Mesothelial cell of epicardium (in vitro differentiated cells): ENCODE measurements at regions not wholly inside any gene's neighbourhood (a gene's known extent, or its start where the extent isn't known, plus 50 kb on each side); places are given as distances from the start of the nearest gene placed in this dataset.
"Not testable (repeated sequence)": the region's sequence is repeated elsewhere in the genome, so short reads cannot be mapped to it uniquely, and the experiment has no call there.

ENCODE experiments used
- DNase-seq, 2 experiments: peaks; one replicate each; pipeline ENCODE4 v3.0.0; 2021; ENCODE audit warnings: low spot score in 2 of 2; ENCODE audit not compliant: unreplicated experiment in 2 of 2
- H3K27ac Mint-ChIP-seq: 2 replicates; pipeline ENCODE4 v1.8.0; 2021; ENCODE audit warnings: mixed read lengths
- H3K27me3 Mint-ChIP-seq: 2 replicates; pipeline ENCODE4 v1.8.0; 2021; ENCODE audit warnings: low read depth, mixed read lengths
- H3K36me3 Mint-ChIP-seq: 2 replicates; pipeline ENCODE4 v1.8.0; 2021; ENCODE audit warnings: mixed read lengths
- H3K4me1 Mint-ChIP-seq: 2 replicates; pipeline ENCODE4 v1.8.0; 2021; ENCODE audit warnings: mixed read lengths
- H3K4me3 Mint-ChIP-seq: 2 replicates; pipeline ENCODE4 v1.8.0; 2021; ENCODE audit warnings: mild to moderate bottlenecking, moderate library complexity, mixed read lengths
- H3K9me3 Mint-ChIP-seq: 2 replicates; pipeline ENCODE4 v1.8.0; 2021; ENCODE audit warnings: mixed read lengths
- TF ChIP-seq, protein P1 (sequence below): fragments of 200-600 bp; sonication (generic); IDR thresholded peaks from one replicate; pipeline ENCODE4 v1.5.0; 2021; ENCODE audit warnings: antibody characterized with exemption; ENCODE audit not compliant: unreplicated experiment

DNA sequence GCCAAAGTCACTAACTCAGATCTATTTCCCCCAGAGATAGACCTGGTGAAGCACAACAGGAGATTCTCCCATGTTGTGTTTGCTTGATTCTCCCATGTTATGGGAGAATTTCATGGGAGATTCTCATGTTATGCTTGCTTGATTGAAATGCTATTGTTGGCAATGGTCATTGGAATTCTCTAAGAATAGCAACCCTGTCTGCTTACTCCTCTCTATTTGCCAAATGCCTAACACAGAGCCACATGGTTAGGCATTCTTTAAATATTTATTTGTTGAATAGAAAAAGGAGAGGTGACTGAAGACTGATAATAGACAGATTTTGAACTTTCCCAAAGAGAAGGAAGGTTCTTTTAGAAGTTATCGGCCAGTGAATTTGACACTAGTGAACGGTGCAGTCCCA is 111.5 kb upstream of the MPHOSPH6 start:
- Mint-ChIP-seq H3K4me1 (no peaks in the 10 kb centered on the region), H3K4me3 (no peak overlapping the region), H3K27me3 (peaks cover 56% of the 10 kb centered on the region), H3K9me3 (no peaks in the 10 kb centered on the region), H3K36me3 (no peaks in the 10 kb centered on the region), H3K27ac (no peak overlapping the region)
- TF ChIP-seq, protein P1, sequence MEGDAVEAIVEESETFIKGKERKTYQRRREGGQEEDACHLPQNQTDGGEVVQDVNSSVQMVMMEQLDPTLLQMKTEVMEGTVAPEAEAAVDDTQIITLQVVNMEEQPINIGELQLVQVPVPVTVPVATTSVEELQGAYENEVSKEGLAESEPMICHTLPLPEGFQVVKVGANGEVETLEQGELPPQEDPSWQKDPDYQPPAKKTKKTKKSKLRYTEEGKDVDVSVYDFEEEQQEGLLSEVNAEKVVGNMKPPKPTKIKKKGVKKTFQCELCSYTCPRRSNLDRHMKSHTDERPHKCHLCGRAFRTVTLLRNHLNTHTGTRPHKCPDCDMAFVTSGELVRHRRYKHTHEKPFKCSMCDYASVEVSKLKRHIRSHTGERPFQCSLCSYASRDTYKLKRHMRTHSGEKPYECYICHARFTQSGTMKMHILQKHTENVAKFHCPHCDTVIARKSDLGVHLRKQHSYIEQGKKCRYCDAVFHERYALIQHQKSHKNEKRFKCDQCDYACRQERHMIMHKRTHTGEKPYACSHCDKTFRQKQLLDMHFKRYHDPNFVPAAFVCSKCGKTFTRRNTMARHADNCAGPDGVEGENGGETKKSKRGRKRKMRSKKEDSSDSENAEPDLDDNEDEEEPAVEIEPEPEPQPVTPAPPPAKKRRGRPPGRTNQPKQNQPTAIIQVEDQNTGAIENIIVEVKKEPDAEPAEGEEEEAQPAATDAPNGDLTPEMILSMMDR, result no peak
- DNase-seq, result no peak

GRCh38 chr16:82280867-82281266 is 110.8 kb upstream of the MPHOSPH6 start:
- no peaks in the 10 kb centered on the region for H3K9me3 Mint-ChIP-seq
- no peak overlapping the region for H3K27ac Mint-ChIP-seq

GRCh38 chr16:82275349-82275748 is 105.3 kb upstream of the MPHOSPH6 start:
- not testable (repeated sequence) for H3K36me3 Mint-ChIP-seq, H3K9me3 Mint-ChIP-seq, DNase-seq, H3K27ac Mint-ChIP-seq, H3K4me1 Mint-ChIP-seq, H3K4me3 Mint-ChIP-seq
- H3K27me3 Mint-ChIP-seq, result peaks cover 40% of the 10 kb centered on the region

More at GRCh38 chr16:82280867-82281266, 110.8 kb upstream of the MPHOSPH6 start:
- no peak for DNase-seq
- TF ChIP-seq, protein P1, result no peak
- H3K27me3 Mint-ChIP-seq, result peaks cover 53% of the 10 kb centered on the region
- no peak overlapping the region for H3K4me3 Mint-ChIP-seq
- no peaks in the 10 kb centered on the region for H3K4me1 Mint-ChIP-seq
- H3K36me3 Mint-ChIP-seq, result no peaks in the 10 kb centered on the region

GRCh38 chr16:82271636-82272035 is 101.6 kb upstream of the MPHOSPH6 start:
- no peak overlapping the region for H3K27ac Mint-ChIP-seq
- H3K4me3 Mint-ChIP-seq, result no peak overlapping the region
- H3K36me3 Mint-ChIP-seq, result no peaks in the 10 kb centered on the region
- no peak for DNase-seq
- H3K27me3 Mint-ChIP-seq, result peaks cover 56% of the 10 kb centered on the region
- TF ChIP-seq, protein P1, result no peak
- no peaks in the 10 kb centered on the region for H3K9me3 Mint-ChIP-seq
- no peaks in the 10 kb centered on the region for H3K4me1 Mint-ChIP-seq

DNA sequence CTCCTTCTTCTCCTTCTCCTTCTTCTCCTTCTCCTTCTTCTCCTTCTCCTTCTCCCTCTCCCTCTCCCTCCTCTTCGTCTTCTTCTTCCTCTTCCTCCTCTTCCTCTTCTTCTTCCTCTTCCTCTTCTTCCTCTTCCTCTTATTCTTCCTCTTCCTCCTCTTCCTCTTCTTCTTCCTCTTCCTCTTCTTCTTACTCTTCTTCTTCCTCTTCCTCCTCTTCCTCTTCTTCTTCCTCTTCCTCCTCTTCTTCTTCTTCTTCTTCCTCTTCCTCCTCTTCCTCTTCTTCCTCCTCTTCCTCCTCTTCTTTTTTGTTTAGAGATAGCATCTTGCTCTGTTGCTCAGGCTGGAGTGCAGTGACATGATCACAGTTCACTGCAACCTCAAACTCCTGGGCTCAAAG is 97.7 kb upstream of the MPHOSPH6 start:
- H3K4me3 Mint-ChIP-seq, DNase-seq, H3K4me1 Mint-ChIP-seq, H3K27ac Mint-ChIP-seq, H3K9me3 Mint-ChIP-seq, H3K36me3 Mint-ChIP-seq: not testable (repeated sequence)
- H3K27me3 Mint-ChIP-seq, result peaks cover 76% of the 10 kb centered on the region

- Mint-ChIP-seq H3K36me3 (no peaks in the 10 kb centered on the region), H3K4me1 (no peaks in the 10 kb centered on the region), H3K27ac (no peak overlapping the region), H3K4me3 (no peak overlapping the region), H3K27me3 (peaks cover 83% of the 10 kb centered on the region), H3K9me3 (no peaks in the 10 kb centered on the region)
- TF ChIP-seq, protein P1, result no peak
- DNase-seq, result no peak
Measured at GRCh38 chr16:82265809-82266208, 95.8 kb upstream of the MPHOSPH6 start.

DNA sequence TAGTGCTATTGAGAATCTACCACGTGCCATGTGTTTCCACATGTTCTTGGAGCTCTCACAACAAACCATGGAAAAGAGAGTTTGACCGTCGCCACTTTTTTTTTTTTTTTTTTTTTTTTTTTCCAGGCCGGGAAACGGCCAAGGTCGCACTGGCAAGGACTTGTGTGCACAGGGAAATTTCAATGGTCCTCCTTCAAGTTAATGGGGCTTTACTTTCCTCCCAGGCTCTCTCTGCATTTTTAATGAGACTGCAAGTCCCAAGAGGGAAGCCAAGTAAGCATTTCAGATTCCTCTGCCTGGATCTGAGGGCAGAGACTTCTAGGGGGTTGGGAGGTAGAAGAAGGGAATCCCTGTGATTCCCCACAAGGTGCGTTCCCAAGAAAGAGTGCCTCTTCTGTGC is 94.7 kb upstream of the MPHOSPH6 start:
- H3K36me3 Mint-ChIP-seq, result no peaks in the 10 kb centered on the region
- no peak overlapping the region for H3K27ac Mint-ChIP-seq
- peaks cover 84% of the 10 kb centered on the region for H3K27me3 Mint-ChIP-seq
- no peaks in the 10 kb centered on the region for H3K9me3 Mint-ChIP-seq
- TF ChIP-seq, protein P1, result no peak
- no peak for DNase-seq
- no peaks in the 10 kb centered on the region for H3K4me1 Mint-ChIP-seq
- H3K4me3 Mint-ChIP-seq, result no peak overlapping the region
